CD4-positive, alpha-beta T cell treated with Interleukin-4 for 4 hours (primary cell): ENCODE measurements at regions not wholly inside any gene's neighbourhood (a gene's known extent, or its start where the extent isn't known, plus 50 kb on each side); places are given as distances from the start of the nearest gene placed in this dataset.
"Not testable (repeated sequence)": the region's sequence is repeated elsewhere in the genome, so short reads cannot be mapped to it uniquely, and the experiment has no call there.

Experiments
- DNase-seq: peaks from one replicate; pipeline ENCODE4 v3.0.0-alpha.2; 2020

- no peak for DNase-seq
Observed at GRCh38 chr3:95826419-95826818, 988.0 kb upstream of the EPHA6 start.

- no peak for DNase-seq
Observed at GRCh38 chr3:95832146-95832545, 982.2 kb upstream of the EPHA6 start.

- not testable (repeated sequence) for DNase-seq
Observed at GRCh38 chr3:95860628-95861027, 953.8 kb upstream of the EPHA6 start.

DNA sequence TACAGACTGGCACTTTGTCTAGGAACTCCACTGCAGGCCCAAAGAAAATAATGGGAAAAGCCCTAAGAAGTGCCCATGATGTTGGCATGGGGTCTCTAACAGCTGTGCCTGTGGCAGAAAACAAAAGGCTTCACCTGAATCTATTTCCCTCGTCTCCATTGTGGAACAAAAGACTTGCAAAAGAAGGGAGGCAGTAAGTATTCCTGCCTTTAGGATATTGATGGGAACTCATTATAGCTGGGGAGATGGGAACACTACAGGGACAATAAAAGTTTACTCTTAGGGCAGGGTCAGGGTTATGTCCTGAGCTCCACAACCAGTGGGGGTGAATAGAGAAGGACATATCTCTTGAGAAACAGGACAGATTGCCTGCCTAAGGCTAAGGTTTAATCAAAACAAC, 930.6 kb upstream of the EPHA6 start:
- DNase-seq, result no peak

- DNase-seq, result no peak
Observed at GRCh38 chr3:95886616-95887015, 927.8 kb upstream of the EPHA6 start.

DNA sequence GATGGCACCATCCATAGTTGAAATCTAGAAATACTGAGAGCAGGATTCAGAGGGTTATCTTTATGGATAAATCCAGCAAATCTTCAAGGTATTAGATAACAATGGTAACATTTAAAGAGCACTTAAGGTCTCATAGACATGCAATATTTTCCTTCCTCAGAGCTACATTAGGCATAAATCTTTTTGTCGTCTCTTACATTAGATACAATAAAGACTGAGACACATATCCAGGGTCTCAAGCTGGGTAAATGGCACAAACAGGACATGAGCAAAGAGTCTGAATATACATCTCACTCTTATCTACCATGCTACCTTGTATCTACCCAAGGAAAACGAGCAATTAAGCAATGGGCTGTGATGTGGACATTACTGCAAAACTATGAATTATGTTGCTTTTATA, 927.3 kb upstream of the EPHA6 start:
- no peak for DNase-seq

- no peak for DNase-seq
Observed at GRCh38 chr3:95894820-95895219, 919.6 kb upstream of the EPHA6 start.

GRCh38 chr3:95899494-95899893, 914.9 kb upstream of the EPHA6 start:
- DNase-seq, result no peak

DNA sequence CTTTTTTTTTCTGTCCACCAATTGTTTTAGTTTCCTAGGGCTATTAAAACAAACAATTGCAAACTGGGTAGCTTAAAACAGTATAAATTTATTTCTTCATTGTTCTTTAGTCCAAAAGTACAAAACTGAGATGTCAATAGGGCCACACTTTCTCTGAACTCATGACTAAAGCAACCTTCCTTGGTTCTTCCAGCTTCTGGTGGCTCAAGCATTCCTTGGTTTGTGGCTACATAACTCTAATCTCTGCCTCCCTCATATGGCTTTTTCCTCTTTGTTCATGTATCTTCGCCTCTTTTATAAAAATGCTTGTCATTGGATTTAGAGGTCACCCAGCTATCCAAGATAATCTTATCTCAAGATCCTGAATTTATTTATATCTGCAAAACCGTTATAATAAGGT, 914.5 kb upstream of the EPHA6 start:
- no peak for DNase-seq

DNA sequence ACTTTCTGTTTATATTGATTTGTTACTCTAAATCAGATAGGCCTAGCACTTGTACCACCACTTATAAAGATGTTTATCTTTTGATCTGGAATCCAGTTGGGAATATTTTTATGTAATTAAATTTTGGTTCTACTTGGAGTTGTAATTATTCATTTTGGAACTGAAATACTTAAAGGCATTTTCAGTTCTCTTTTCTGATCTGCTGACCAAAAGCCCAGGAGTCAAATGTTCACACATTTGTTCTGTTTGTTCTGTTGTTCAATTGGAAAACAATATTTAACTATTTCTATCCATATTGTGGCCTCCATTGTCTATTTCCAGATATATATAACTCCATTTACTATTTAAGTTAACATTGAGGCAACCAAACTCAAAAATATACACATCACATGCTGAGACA, 912.4 kb upstream of the EPHA6 start:
- no peak for DNase-seq

DNA sequence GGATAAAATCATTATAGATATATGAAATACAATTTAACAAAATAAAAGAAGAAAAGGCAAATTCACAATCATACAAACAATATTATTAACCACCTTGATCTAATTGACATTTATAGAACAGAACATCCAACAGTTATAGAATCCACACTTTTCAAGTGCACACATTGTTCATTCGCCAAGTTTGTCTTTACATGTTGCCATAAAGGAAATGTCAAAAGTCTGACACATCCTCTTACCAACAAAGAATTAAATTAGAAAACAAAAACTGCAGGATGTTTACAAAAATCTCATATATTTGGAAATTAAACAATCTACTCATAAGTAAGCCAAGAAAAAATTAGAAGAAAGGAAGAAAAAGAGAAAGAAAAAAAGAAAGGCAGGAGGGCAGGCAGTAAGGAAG, 909.2 kb upstream of the EPHA6 start:
- no peak for DNase-seq

DNA sequence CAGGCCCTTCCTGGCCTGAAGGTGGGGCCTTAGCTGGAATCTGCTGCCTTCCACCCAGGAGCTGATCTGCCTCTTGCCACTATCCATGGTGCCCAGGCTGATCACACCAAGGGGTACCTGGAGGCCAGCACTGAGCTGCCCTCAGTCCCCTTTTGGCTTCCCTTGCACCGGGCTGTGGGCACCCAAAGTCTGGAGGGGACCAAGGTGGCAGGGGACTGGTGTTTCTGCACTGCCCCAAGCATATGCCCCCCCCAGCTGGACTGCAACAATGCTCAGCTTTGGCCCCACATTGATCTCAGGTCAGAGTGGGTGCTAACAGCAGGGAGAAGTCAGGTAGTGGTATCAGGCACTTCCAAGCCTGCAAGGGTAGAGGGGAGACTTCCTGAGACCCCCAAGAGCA, 902.6 kb upstream of the EPHA6 start:
- no peak for DNase-seq

DNA sequence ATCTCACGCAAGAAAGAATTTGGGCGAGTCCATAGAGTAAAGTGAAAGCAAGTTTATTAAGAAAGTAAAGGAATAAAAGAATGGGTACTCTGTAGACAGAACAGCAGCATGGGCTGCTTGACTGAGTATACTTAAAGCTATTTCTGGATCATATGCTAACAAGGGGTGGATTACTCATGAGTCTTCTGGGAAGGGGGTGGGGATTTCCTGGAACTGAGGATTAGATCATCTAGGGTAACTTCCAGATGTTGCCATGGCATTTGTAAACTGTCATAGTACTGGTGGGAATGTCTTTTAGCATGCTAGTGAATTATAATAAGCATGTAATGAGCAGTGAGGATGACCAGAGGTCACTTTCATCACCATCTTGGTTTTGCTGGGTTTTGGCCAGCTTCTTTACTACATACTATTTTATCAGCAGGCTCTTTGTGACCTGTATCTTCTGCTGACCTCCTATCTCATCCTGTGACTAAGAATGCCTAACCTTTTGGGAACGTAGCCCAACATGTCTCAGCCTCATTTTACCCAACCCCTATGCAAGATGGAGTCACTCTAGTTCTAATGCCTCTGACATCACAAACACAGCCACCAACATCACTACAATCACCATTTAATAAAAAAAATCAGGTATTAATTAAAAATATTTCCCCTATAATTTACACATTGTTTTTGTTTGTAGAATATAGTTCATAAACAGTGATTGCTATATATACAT, 890.7 kb upstream of the EPHA6 start:
- no peak for DNase-seq

DNA sequence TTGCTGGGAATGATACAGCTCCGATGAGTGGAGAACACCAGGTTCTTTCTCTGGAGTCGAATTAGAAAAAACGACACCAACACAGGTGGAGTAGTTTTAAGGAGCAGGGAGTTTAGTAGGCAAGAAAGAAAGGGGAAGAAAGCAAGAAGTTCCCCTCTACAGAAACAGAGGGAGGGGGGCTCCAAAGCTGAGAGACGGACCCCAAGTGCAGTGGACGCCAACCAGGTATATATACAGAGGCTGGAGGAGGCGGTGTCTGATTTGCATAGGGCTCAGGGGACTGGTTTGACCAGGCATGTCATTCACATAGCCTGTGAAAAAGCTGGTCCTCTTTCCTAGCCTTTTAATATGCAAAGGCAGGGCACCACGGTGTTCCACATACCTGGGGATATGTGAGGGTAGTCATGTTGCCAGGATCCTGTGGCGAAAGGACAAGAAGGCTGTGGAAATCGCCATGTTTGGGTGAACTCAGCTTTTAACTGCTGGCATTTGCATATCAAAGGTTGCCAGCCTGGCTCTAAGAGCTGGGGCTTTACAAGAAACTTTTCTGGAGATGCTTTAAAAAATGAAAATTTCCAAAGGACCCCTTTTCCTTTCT, 887.4 kb upstream of the EPHA6 start:
- DNase-seq, result no peak

DNA sequence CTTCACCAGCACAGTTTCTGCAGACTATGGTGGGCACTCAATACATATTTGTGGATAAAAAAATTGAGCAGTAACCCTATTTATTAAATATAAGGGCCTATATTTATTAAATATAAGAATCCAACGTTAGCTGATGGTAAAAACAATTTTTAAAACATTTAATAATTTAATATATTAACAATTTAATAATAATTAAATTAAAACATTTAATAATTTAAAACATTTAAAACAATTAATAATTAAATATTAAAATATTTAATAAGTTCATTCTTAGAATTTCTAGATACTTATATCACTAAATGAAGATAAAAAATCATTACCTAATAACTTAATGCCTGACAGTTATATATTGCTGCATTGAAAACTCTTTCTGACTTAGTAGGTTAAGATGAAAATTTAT, 880.2 kb upstream of the EPHA6 start:
- no peak for DNase-seq

GRCh38 chr3:95939235-95939809, 875.1 kb upstream of the EPHA6 start:
- DNase-seq, result no peak

DNA sequence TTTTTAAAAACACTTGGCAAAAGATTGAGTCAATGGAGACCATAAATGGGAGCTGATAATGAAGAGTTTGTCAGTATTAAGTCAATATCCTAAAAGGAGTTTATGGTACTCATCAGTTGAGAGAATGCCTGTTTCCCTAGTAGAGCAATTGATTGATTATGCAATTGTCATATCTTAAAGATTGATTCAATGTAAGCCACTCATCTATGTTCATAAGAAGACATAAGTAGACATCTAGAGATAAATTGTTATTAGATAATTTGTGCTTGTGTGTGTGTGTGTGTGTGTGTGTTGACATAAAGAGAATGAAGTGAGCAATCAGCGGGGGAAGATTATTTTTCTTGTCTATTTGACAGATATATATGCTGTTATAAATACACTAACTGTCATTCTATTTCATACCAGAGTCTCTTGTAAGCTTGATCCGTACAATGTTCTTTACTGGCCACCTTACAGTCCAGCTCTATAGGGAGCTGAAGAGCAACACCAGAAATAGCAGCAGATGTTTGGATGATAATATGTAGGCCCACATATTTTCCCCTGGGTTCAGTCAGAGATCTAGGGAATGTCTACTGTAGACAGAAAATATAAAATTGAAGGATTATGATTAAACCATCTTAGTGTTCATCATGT, 848.6 kb upstream of the EPHA6 start:
- no peak for DNase-seq

GRCh38 chr3:95971573-95971972, 842.8 kb upstream of the EPHA6 start:
- DNase-seq, result no peak

GRCh38 chr3:95994338-95994737, 820.1 kb upstream of the EPHA6 start:
- DNase-seq, result no peak

DNA sequence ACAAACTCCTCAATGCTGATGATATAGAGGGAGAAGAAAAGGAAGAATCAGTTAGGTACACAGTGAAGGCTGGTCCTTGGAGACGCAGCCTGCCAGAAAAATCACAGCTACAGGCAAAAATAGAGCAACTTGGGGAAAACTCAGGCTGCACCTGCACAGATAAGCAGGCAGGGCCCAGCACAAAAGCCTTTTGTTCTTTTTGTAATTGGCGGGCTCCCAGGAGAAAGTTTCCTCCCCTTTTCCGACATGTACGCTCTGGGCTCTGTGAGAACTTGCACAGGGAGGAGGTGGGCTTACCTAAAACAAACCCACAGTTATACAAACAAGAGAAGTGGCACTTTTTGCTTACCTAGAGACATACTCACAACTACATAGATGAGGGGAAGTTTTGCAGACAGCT, 813.4 kb upstream of the EPHA6 start:
- DNase-seq, result no peak

DNA sequence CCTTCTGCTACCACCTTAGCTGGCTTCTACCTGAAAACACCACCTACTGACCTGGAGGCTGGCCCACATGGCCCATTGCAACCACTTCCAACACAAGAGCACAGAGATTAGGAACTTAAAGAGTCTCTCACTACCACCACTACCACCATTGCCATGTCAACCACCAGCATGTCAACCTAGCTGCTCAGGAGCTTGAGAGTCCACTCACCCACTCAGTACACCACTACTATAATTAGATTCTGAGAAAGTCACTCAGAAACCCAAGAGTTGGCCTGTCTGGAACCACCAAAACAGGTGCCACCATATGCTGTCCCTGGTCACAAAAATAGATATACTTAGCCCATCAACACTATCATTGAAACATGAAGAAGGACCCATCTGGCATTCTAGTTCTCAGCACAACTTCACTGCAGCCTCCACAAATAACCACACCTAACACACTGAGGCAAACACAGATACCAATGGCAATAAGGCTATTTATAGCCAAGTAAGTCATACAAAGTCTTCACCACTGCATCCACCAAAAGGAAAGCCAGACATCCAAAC, 806.7 kb upstream of the EPHA6 start:
- DNase-seq, result no peak

DNA sequence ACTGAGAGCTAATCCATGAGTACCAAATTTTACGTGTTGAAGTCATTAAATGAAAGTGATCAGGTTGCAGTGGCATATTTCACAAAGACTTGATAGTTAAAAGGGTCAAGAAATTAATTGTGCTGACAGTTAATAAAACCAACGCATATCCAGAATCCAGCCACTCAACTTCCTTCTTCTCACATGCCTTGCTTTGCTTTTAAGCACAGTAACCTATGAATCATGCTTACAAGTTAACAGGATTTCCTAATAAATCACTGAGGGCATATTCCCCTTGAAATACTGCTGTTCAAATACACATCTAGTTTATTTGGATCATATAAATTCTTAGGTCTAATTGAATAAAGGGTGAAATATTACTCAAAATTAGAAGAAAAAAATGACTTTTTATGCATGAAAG, 801.5 kb upstream of the EPHA6 start:
- DNase-seq, result no peak

- no peak for DNase-seq
Observed at GRCh38 chr3:96017556-96017955, 796.8 kb upstream of the EPHA6 start.

GRCh38 chr3:96022676-96023075, 791.7 kb upstream of the EPHA6 start:
- no peak for DNase-seq
